A549 (cell line): ENCODE measurements at regions not wholly inside any gene's neighbourhood (a gene's known extent, or its start where the extent isn't known, plus 50 kb on each side); places are given as distances from the start of the nearest gene placed in this dataset.

Source experiments
- ATAC-seq, 2 experiments: fragments of 200-7000 bp in 1 of 2; fragments of >200 bp in 1 of 2; cut with Nextera tagmentation in 1 of 2; cut with Tn5 transposase in 1 of 2; 3 replicates each; pipeline versions ENCODE4 v1.8.0 to v1.9.1; 2018 to 2020; ENCODE audit warnings: mild to moderate bottlenecking in 1 of 2, moderate library complexity in 1 of 2
- CTCF ChIA-PET: fragments of 300-600 bp; sonication (Branson Sonifier 250); formaldehyde crosslinking; extraction: SDS; loops from one replicate; lab custom pipeline; 2021; ENCODE audit warnings: antibody characterized with exemption, inconsistent platforms; lab: Yijun Ruan, JAX
- POLR2A ChIA-PET: fragments of 350-600 bp; formaldehyde crosslinking; extraction: SDS; loops from one replicate; lab custom pipeline; 2021; ENCODE audit warnings: antibody characterized with exemption, inconsistent platforms; lab: Yijun Ruan, JAX
- DNase-seq, 2 experiments: peaks; one replicate each; pipeline versions ENCODE4 v3.0.0 to v3.0.0-alpha.2; 2011 to 2016; ENCODE audit warnings: low read depth in 1 of 2, low spot score in 1 of 2
- FAIRE-seq: peaks from 2 replicates; lab custom pipeline; 2011; peaks lifted over from hg19 to GRCh38; lab: Jason Lieb, UNC
- H3K27ac ChIP-seq, 2 experiments: fragments of >200 bp; sonication (Bioruptor Twin); formaldehyde crosslinking; 3 replicates each; pipeline ENCODE4 v1.5.1; 2016 to 2017
- H3K4me1 ChIP-seq: fragments of >200 bp; sonication (Bioruptor Twin); formaldehyde crosslinking; 3 replicates; pipeline ENCODE4 v1.6.1; 2016
- H3K4me2 ChIP-seq: fragments of >200 bp; sonication (Bioruptor Twin); formaldehyde crosslinking; 3 replicates; pipeline ENCODE4 v1.6.1; 2016
- H3K4me3 ChIP-seq: fragments of >200 bp; sonication (Bioruptor Twin); formaldehyde crosslinking; 3 replicates; pipeline ENCODE4 v1.5.1; 2016
- H3K9me3 ChIP-seq: fragments of >200 bp; sonication (Bioruptor Twin); formaldehyde crosslinking; 3 replicates; pipeline ENCODE4 v1.6.1; 2016
- ATOH8 ChIP-seq: fragments of 250-450 bp; sonication (Bioruptor Pico); IDR thresholded peaks from 2 replicates; pipeline ENCODE4 v1.5.0; 2020; ENCODE audit warnings: low read depth, mild to moderate bottlenecking, moderate library complexity
- CBX8 ChIP-seq: fragments of 200-600 bp; sonication (generic); IDR thresholded peaks from 2 replicates; pipeline ENCODE4 v1.6.1; 2016
- CHD2 ChIP-seq: fragments of 150-350 bp; IDR thresholded peaks from 2 replicates; pipeline ENCODE4 v1.6.1; 2014; ENCODE audit warnings: low read length; ENCODE audit not compliant: partially characterized antibody
- EHF ChIP-seq: fragments of 250-450 bp; sonication (Bioruptor Pico); IDR thresholded peaks from 2 replicates; pipeline ENCODE4 v1.5.0; 2020; ENCODE audit warnings: mild to moderate bottlenecking
- ESRRA ChIP-seq: fragments of 150-350 bp; IDR thresholded peaks from 2 replicates; pipeline ENCODE4 v1.6.1; 2014; ENCODE audit warnings: mild to moderate bottlenecking, low read length, borderline replicate concordance
- FOSL2 ChIP-seq, 2 experiments: fragments of 450-650 bp in 1 of 2; fragments of >200 bp in 1 of 2; sonication (Bioruptor Twin) in 1 of 2; formaldehyde crosslinking; IDR thresholded peaks; 2 replicates each; pipeline versions ENCODE4 v1.5.0 to v1.6.1; 2016 to 2020; ENCODE audit warnings: mild to moderate bottlenecking in 1 of 2, moderate library complexity in 1 of 2
- GATA3 ChIP-seq: IDR thresholded peaks from 2 replicates; pipeline ENCODE4 v1.6.1; 2012; ENCODE audit warnings: borderline replicate concordance
- HDAC2 ChIP-seq: fragments of 200-600 bp; sonication (generic); IDR thresholded peaks from 2 replicates; pipeline ENCODE4 v1.6.1; 2016
- HEYL ChIP-seq: fragments of 250-450 bp; sonication (Bioruptor Pico); IDR thresholded peaks from 2 replicates; pipeline ENCODE4 v1.8.0; 2021; ENCODE audit warnings: mild to moderate bottlenecking, moderate library complexity
- HMGXB4 ChIP-seq: fragments of 250-450 bp; sonication (Bioruptor Pico); IDR thresholded peaks from 2 replicates; pipeline ENCODE4 v1.5.0; 2021; ENCODE audit warnings: mild to moderate bottlenecking, moderate library complexity, borderline replicate concordance
- HOXB13 ChIP-seq: fragments of 250-450 bp; sonication (Bioruptor Pico); IDR thresholded peaks from 2 replicates; pipeline ENCODE4 v1.5.0; 2020; ENCODE audit warnings: low read depth, mild to moderate bottlenecking, moderate library complexity
- HOXB5 ChIP-seq: fragments of 250-450 bp; sonication (Bioruptor Pico); IDR thresholded peaks from 2 replicates; pipeline ENCODE4 v1.5.0; 2020; ENCODE audit warnings: mild to moderate bottlenecking, moderate library complexity
- KDM1A ChIP-seq: fragments of 200-600 bp; sonication (generic); IDR thresholded peaks from 2 replicates; pipeline ENCODE4 v1.6.1; 2016; ENCODE audit warnings: low read depth, mild to moderate bottlenecking
- KDM5A ChIP-seq: fragments of 200-600 bp; sonication (generic); IDR thresholded peaks from 2 replicates; pipeline ENCODE4 v1.6.1; 2016; ENCODE audit warnings: antibody characterized with exemption, mild to moderate bottlenecking
- MAZ ChIP-seq: fragments of 150-350 bp; IDR thresholded peaks from 2 replicates; pipeline ENCODE4 v1.6.1; 2014; ENCODE audit warnings: antibody characterized with exemption, low read depth, low read length, borderline replicate concordance
- NFE2L2 ChIP-seq: fragments of 150-350 bp; conservative IDR thresholded peaks from 2 replicates; pipeline ENCODE4 v1.6.1; 2014; ENCODE audit warnings: low read length
- NPAS2 ChIP-seq: fragments of 250-450 bp; sonication (Bioruptor Pico); IDR thresholded peaks from 2 replicates; pipeline ENCODE4 v1.8.0; 2022; ENCODE audit warnings: mild to moderate bottlenecking, moderate library complexity, borderline replicate concordance
- NR3C1 ChIP-seq: fragments of >200 bp; sonication (Bioruptor Twin); formaldehyde crosslinking; IDR thresholded peaks from 3 replicates; pipeline ENCODE4 v1.6.1; 2017
- POLR2A ChIP-seq: IDR thresholded peaks from 2 replicates; pipeline ENCODE4 v1.6.1; 2012; ENCODE audit warnings: mild to moderate bottlenecking, low read length
- POLR2AphosphoS2 ChIP-seq: conservative IDR thresholded peaks from 2 replicates; pipeline ENCODE4 v1.6.1; 2012; ENCODE audit warnings: low read length, improper control_type of control experiment, inconsistent platforms
- RARB ChIP-seq: fragments of 250-450 bp; sonication (Bioruptor Pico); IDR thresholded peaks from 2 replicates; pipeline ENCODE4 v1.8.0; 2021; ENCODE audit warnings: mild to moderate bottlenecking, moderate library complexity
- SREBF2 ChIP-seq: fragments of 450-650 bp; IDR thresholded peaks from 2 replicates; pipeline ENCODE4 v1.6.1; 2014; ENCODE audit warnings: mild to moderate bottlenecking, moderate library complexity
- TFCP2L1 ChIP-seq: fragments of 250-450 bp; sonication (Bioruptor Pico); IDR thresholded peaks from 2 replicates; pipeline ENCODE4 v1.5.0; 2021; ENCODE audit warnings: mild to moderate bottlenecking
- ZC3H11A ChIP-seq: fragments of 450-650 bp; IDR thresholded peaks from 2 replicates; pipeline ENCODE4 v1.6.1; 2014; ENCODE audit warnings: antibody characterized with exemption, mild to moderate bottlenecking
- ZSCAN20 ChIP-seq: fragments of 250-450 bp; sonication (Bioruptor Pico); IDR thresholded peaks from 2 replicates; pipeline ENCODE4 v1.8.0; 2022; ENCODE audit warnings: mild to moderate bottlenecking, moderate library complexity
- WGBS: methylation state at CpG from one replicate; pipeline ENCODE4 v1.1.6; 2017; ENCODE audit errors: missing lambda C conversion rate; 5-methylcytosine and 5-hydroxymethylcytosine counted together
- TF ChIP-seq, protein P1 (sequence below): IDR thresholded peaks from 2 replicates; pipeline ENCODE4 v1.6.1; 2012
- TF ChIP-seq, protein P2 (sequence below): fragments of 450-650 bp; IDR thresholded peaks from 2 replicates; pipeline ENCODE4 v1.6.1; 2014; ENCODE audit warnings: antibody characterized with exemption

- H3K4me3 ChIP-seq = no peak overlapping the region
- no peaks in the 10 kb centered on the region for H3K4me1 ChIP-seq
- FAIRE-seq = no peak
- WGBS = 35% methylated on average over 5 of the region's 5 CpGs
- ChIA-PET POLR2A (no interaction called here), CTCF (interaction anchor here (1.2 kb wide), 1 partner anchor 9 kb away, joined by 3 read pairs; no protein-coding TSS in a partner anchor)
- DNase-seq = no peak
- H3K9me3 ChIP-seq = no peaks in the 10 kb centered on the region
- H3K4me2 ChIP-seq = no peak overlapping the region
- no peak for ATAC-seq
- no peak overlapping the region for H3K27ac ChIP-seq
- no peak for TF ChIP-seq ATOH8 (CRISPR knock-in tag)
- TF ChIP-seq HMGXB4 = no peak
- no peak for TF ChIP-seq ZSCAN20 (CRISPR knock-in tag)
- no peak for TF ChIP-seq HEYL (CRISPR knock-in tag)
- TF ChIP-seq, protein P1, sequence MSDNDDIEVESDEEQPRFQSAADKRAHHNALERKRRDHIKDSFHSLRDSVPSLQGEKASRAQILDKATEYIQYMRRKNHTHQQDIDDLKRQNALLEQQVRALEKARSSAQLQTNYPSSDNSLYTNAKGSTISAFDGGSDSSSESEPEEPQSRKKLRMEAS = no peak
- TF ChIP-seq SREBF2 = no peak
- TF ChIP-seq GATA3 = no peak
- TF ChIP-seq POLR2AphosphoS2 = no peak
- TF ChIP-seq HDAC2 = no peak
- TF ChIP-seq HOXB13 (CRISPR knock-in tag) = no peak
- TF ChIP-seq MAZ = no peak
- no peak for TF ChIP-seq EHF (CRISPR knock-in tag)
- no peak for TF ChIP-seq KDM1A
- TF ChIP-seq CBX8 = no peak
Measured at GRCh38 chr2:198863655-198864054, 594.1 kb downstream of the SATB2 start.

- H3K4me2 ChIP-seq = no peak overlapping the region
- CTCF ChIA-PET = interaction anchor here (1.9 kb wide), 1 partner anchor 14 kb away, joined by 4 read pairs; no protein-coding TSS in a partner anchor
- ATAC-seq = no peak
- no peaks in the 10 kb centered on the region for H3K9me3 ChIP-seq
- H3K4me1 ChIP-seq = no peaks in the 10 kb centered on the region
- no peak overlapping the region for H3K27ac ChIP-seq
- 71% methylated on average over 2 of the region's 2 CpGs for WGBS
- FAIRE-seq = no peak
- DNase-seq = no peak
- TF ChIP-seq ZC3H11A (no peak), NFE2L2 (no peak), FOSL2 (IDR thresholded peaks at IDR 0.05) (no peak), FOSL2 (CRISPR knock-in tag; IDR thresholded peaks at IDR 0.05) (no peak), HOXB5 (CRISPR knock-in tag) (no peak), ESRRA (no peak), KDM5A (no peak), TFCP2L1 (CRISPR knock-in tag) (no peak), MAZ (no peak), POLR2A (no peak), NPAS2 (CRISPR knock-in tag) (no peak), RARB (CRISPR knock-in tag) (no peak), CBX8 (no peak), POLR2AphosphoS2 (no peak), NR3C1 (no peak), CHD2 (no peak)
- TF ChIP-seq, protein P2, sequence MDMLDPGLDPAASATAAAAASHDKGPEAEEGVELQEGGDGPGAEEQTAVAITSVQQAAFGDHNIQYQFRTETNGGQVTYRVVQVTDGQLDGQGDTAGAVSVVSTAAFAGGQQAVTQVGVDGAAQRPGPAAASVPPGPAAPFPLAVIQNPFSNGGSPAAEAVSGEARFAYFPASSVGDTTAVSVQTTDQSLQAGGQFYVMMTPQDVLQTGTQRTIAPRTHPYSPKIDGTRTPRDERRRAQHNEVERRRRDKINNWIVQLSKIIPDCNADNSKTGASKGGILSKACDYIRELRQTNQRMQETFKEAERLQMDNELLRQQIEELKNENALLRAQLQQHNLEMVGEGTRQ = no peak
- TF ChIP-seq, all 56 proteins: peak for 0
- POLR2A ChIA-PET = no interaction called here
- H3K4me3 ChIP-seq = no peak overlapping the region
Measured at GRCh38 chr2:198861080-198861479, 596.7 kb downstream of the SATB2 start.
